ENCODE measurements at regions not wholly inside any gene's neighbourhood (a gene's known extent, or its start where the extent isn't known, plus 50 kb on each side); places are given as distances from the start of the nearest gene placed in this dataset.
"Not testable (repeated sequence)": the region's sequence is repeated elsewhere in the genome, so short reads cannot be mapped to it uniquely, and the experiment has no call there.

- Histone ChIP-seq H3K27me3 (no peaks in the 10 kb centered on the region), H3K4me3 (no peak overlapping the region), H3K9me3 (no peaks in the 10 kb centered on the region), H3K36me3 (no peaks in the 10 kb centered on the region), H3K9ac (ENCODE audit: low read depth in 2 of 2, low read length in 2 of 2) (no peak overlapping the region), H3K27ac (no peak overlapping the region), H3K4me1 (no peaks in the 10 kb centered on the region)
- intact Hi-C loops (cut with DNase I) = loop anchor here (5.0 kb wide), 1 partner anchor 490 kb away; no protein-coding TSS in a partner anchor
- DNase-seq = no peak
- no peak for TF ChIP-seq CTCF (IDR thresholded peaks at IDR 0.05)
Measured at GRCh38 chr3:181212271-181212670, 222.7 kb upstream of the DNAJC19 start.

- no peak overlapping the region for H3K9ac ChIP-seq (ENCODE audit: low read depth in 2 of 2, low read length in 2 of 2)
- no peaks in the 10 kb centered on the region for H3K36me3 ChIP-seq
- H3K27ac ChIP-seq = no peak overlapping the region
- no peaks in the 10 kb centered on the region for H3K4me1 ChIP-seq
- no peaks in the 10 kb centered on the region for H3K9me3 ChIP-seq
- intact Hi-C loops (cut with DNase I) = loop anchor here (5.0 kb wide), 1 partner anchor 492 kb away; no protein-coding TSS in a partner anchor
- TF ChIP-seq CTCF (IDR thresholded peaks at IDR 0.05) = no peak
- DNase-seq = no peak
- no peaks in the 10 kb centered on the region for H3K27me3 ChIP-seq
- H3K4me3 ChIP-seq = no peak overlapping the region
Measured at GRCh38 chr3:181210275-181210674, 220.7 kb upstream of the DNAJC19 start.

GRCh38 chr3:181189556-181189955, 200.0 kb upstream of the DNAJC19 start:
- TF ChIP-seq CTCF (IDR thresholded peaks at IDR 0.05) = no peak
- Histone ChIP-seq H3K9me3 (no peaks in the 10 kb centered on the region), H3K4me3 (no peak overlapping the region), H3K4me1 (no peaks in the 10 kb centered on the region), H3K9ac (ENCODE audit: low read depth in 2 of 2, low read length in 2 of 2) (no peak overlapping the region), H3K36me3 (no peaks in the 10 kb centered on the region), H3K27me3 (no peaks in the 10 kb centered on the region), H3K27ac (no peak overlapping the region)
- no peak for DNase-seq
- intact Hi-C loops (cut with DNase I) = no loop called here

- Histone ChIP-seq H3K4me1 (no peaks in the 10 kb centered on the region), H3K27ac (no peak overlapping the region), H3K27me3 (no peaks in the 10 kb centered on the region), H3K9ac (ENCODE audit: low read depth in 2 of 2, low read length in 2 of 2) (no peak overlapping the region), H3K36me3 (no peaks in the 10 kb centered on the region), H3K9me3 (no peaks in the 10 kb centered on the region), H3K4me3 (no peak overlapping the region)
- no peak for DNase-seq
- no peak for TF ChIP-seq CTCF (IDR thresholded peaks at IDR 0.05)
- intact Hi-C loops (cut with DNase I) = no loop called here
Measured at GRCh38 chr3:181183764-181184163, 194.2 kb upstream of the DNAJC19 start.

GRCh38 chr3:181183057-181183456, 193.5 kb upstream of the DNAJC19 start:
- H3K27me3 ChIP-seq; intact Hi-C loops (cut with DNase I); H3K27ac ChIP-seq; H3K4me1 ChIP-seq; H3K36me3 ChIP-seq; H3K9ac ChIP-seq (ENCODE audit: low read depth in 2 of 2, low read length in 2 of 2); H3K9me3 ChIP-seq; DNase-seq; H3K4me3 ChIP-seq: not testable (repeated sequence)

GRCh38 chr3:181178991-181179390, 189.5 kb upstream of the DNAJC19 start:
- Histone ChIP-seq H3K27me3 (no peaks in the 10 kb centered on the region), H3K27ac (no peak overlapping the region), H3K36me3 (no peaks in the 10 kb centered on the region), H3K4me3 (no peak overlapping the region), H3K9ac (ENCODE audit: low read depth in 2 of 2, low read length in 2 of 2) (no peak overlapping the region), H3K9me3 (no peaks in the 10 kb centered on the region), H3K4me1 (no peaks in the 10 kb centered on the region)
- intact Hi-C loops (cut with DNase I) = loop anchor here (10.0 kb wide), 1 partner anchor 374 kb away; no protein-coding TSS in a partner anchor
- no peak for DNase-seq
- no peak for TF ChIP-seq CTCF (IDR thresholded peaks at IDR 0.05)

All from colonic mucosa (tissue), 4 donors.